ENCODE measurements at regions not wholly inside any gene's neighbourhood (a gene's known extent, or its start where the extent isn't known, plus 50 kb on each side); places are given as distances from the start of the nearest gene placed in this dataset.

- no peaks in the 10 kb centered on the region for H3K9me3 ChIP-seq
- no peak overlapping the region for H3K27ac ChIP-seq
- DNase-seq, result no peak
- no peaks in the 10 kb centered on the region for H3K36me3 ChIP-seq
- no peak overlapping the region for H3K4me3 ChIP-seq
- TF ChIP-seq, protein P1, sequence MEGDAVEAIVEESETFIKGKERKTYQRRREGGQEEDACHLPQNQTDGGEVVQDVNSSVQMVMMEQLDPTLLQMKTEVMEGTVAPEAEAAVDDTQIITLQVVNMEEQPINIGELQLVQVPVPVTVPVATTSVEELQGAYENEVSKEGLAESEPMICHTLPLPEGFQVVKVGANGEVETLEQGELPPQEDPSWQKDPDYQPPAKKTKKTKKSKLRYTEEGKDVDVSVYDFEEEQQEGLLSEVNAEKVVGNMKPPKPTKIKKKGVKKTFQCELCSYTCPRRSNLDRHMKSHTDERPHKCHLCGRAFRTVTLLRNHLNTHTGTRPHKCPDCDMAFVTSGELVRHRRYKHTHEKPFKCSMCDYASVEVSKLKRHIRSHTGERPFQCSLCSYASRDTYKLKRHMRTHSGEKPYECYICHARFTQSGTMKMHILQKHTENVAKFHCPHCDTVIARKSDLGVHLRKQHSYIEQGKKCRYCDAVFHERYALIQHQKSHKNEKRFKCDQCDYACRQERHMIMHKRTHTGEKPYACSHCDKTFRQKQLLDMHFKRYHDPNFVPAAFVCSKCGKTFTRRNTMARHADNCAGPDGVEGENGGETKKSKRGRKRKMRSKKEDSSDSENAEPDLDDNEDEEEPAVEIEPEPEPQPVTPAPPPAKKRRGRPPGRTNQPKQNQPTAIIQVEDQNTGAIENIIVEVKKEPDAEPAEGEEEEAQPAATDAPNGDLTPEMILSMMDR (IDR thresholded peaks at IDR 0.05), result no peak
- no peak for TF ChIP-seq POLR2A (IDR thresholded peaks at IDR 0.05)
- WGBS, 2 donors, result 78 to 89% methylated on average over 6 of the region's 6 CpGs
- H3K4me1 ChIP-seq, result peaks cover 0 to 14% (median 0%) of the 10 kb centered on the region in 3 donors
- no peaks in the 10 kb centered on the region for H3K27me3 ChIP-seq
- intact Hi-C loops (cut with DNase I), result no loop called here
Measured at GRCh38 chr3:159923956-159924355, 64.7 kb upstream of the IL12A start.

DNA sequence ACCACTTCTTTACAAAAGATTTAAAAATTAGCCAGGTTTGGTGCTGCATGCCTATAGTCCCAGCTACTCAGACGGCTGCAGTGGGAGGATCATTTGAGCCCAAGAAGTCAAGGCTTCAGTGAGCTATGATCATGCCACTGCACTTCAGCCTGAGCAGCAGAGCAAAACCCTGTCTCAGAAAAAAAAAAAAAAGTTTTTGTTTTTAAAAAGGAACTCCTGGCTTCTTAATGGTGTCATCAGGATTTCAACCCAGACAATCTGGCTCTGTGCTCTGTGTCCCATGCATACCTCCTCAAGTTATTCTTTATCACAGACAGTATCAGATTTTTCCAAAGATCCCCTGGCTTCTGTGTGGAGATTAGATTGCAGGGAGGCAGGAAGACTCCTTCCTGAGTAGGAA lies 64.2 kb upstream of the IL12A start:
- Histone ChIP-seq H3K4me3 (no peak overlapping the region), H3K9me3 (no peaks in the 10 kb centered on the region), H3K27ac (no peak overlapping the region), H3K27me3 (no peaks in the 10 kb centered on the region), H3K4me1 (peaks cover 0 to 16% (median 0%) of the 10 kb centered on the region in 3 donors), H3K36me3 (no peaks in the 10 kb centered on the region)
- intact Hi-C loops (cut with DNase I), result no loop called here
- no peak for DNase-seq
- TF ChIP-seq, protein P1 (IDR thresholded peaks at IDR 0.05), result no peak
- TF ChIP-seq POLR2A (IDR thresholded peaks at IDR 0.05), result no peak
- 50 to 100% methylated on average over 1 of the region's 1 CpG for WGBS, 2 donors

DNA sequence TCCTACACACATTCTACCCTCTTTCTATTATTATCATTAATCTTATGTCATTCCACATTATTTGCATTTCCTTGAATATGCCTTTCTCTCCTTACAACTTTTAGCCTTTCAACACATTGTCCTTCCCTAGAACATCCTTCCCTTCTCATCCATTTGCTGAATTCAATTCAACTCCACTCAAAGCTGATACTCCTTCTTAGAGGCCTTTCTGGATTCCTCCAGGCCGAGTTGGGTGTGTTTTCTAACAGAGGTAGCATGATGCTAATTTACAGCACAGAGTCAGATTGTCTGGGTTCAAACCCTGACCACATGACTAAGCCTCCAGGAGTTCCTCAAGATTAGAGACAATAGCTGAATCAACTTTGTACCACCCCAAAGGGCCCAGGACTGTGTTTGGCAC lies 63.4 kb upstream of the IL12A start:
- no peak for DNase-seq
- 80 to 88% methylated on average over 1 of the region's 1 CpG for WGBS, 2 donors
- H3K27me3 ChIP-seq, result no peaks in the 10 kb centered on the region
- no peak for TF ChIP-seq POLR2A (IDR thresholded peaks at IDR 0.05)
- intact Hi-C loops (cut with DNase I), result no loop called here
- peaks cover 0 to 16% (median 0%) of the 10 kb centered on the region in 3 donors for H3K4me1 ChIP-seq
- no peaks in the 10 kb centered on the region for H3K9me3 ChIP-seq
- no peaks in the 10 kb centered on the region for H3K36me3 ChIP-seq
- H3K4me3 ChIP-seq, result no peak overlapping the region
- no peak overlapping the region for H3K27ac ChIP-seq

DNA sequence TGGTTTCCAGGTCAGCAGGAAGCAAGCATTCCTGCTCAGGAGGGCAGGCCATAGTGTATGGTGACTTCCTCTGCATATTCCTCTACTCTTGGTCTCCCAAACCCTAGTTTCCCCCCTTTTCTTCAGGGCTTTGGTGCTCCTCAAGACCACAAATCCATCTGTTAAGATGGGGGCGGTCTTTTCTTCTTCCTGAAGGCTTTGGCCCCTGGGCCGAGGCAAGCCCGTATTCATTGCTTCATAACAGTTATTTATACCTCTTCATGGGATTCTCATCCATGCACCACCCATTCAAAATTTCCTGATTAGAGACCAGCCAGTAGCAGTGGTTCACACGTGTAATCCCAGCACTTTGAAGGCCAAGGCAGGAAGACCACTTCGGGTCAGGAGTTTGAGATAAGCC lies 62.1 kb upstream of the IL12A start:
- Histone ChIP-seq H3K4me3 (no peak overlapping the region), H3K36me3 (no peaks in the 10 kb centered on the region), H3K4me1 (peaks cover 0 to 16% (median 0%) of the 10 kb centered on the region in 3 donors), H3K9me3 (no peaks in the 10 kb centered on the region), H3K27me3 (no peaks in the 10 kb centered on the region), H3K27ac (no peak overlapping the region)
- DNase-seq, result no peak
- intact Hi-C loops (cut with DNase I), result no loop called here
- WGBS, 2 donors, result 80 to 85% methylated on average over 2 to 3 of the region's 5 CpGs
- no peak for TF ChIP-seq POLR2A (IDR thresholded peaks at IDR 0.05)

GRCh38 chr3:159928071-159928491 lies 60.6 kb upstream of the IL12A start:
- no peaks in the 10 kb centered on the region for H3K27me3 ChIP-seq
- 20 to 71% methylated on average over 1 of the region's 2 CpGs for WGBS, 2 donors
- H3K9me3 ChIP-seq, result no peaks in the 10 kb centered on the region

DNA sequence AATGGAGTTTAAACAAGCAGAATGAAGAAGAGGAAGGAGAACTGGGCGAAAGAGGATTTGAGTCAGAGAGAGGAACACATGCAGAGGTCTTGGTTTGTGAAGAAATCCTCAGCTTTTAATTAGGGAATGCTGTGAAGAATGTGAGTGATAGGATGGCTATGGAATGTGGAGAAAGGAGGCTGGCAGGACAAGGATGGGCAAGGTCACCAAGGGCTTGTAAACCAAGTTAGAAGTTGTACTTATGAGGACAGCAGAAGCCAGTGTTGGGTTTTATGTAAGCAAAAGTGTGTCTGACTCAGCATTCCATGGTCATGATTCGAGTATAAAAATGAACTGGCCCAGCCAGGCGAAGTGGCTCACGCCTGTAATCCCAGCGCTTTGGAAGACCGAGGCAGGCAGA lies 60.0 kb upstream of the IL12A start:
- Histone ChIP-seq H3K4me3 (no peak overlapping the region), H3K9me3 (peaks cover 0 to 2% (median under 1%) of the 10 kb centered on the region in 3 donors), H3K27me3 (no peaks in the 10 kb centered on the region), H3K4me1 (peaks cover 0 to 16% (median 0%) of the 10 kb centered on the region in 3 donors), H3K27ac (peak overlapping the region in 3 of 4 donors; percentile 9 to 52 (median 51)), H3K36me3 (no peaks in the 10 kb centered on the region)
- intact Hi-C loops (cut with DNase I), result no loop called here
- no peak for DNase-seq
- WGBS, 2 donors, result 53 to 67% methylated on average over 6 of the region's 6 CpGs
- TF ChIP-seq, protein P1 (IDR thresholded peaks at IDR 0.05), result no peak
- no peak for TF ChIP-seq POLR2A (IDR thresholded peaks at IDR 0.05)

More at GRCh38 chr3:159928071-159928491, 60.6 kb upstream of the IL12A start:
- H3K36me3 ChIP-seq, result no peaks in the 10 kb centered on the region
- TF ChIP-seq POLR2A (IDR thresholded peaks at IDR 0.05), result no peak
- TF ChIP-seq, protein P1 (IDR thresholded peaks at IDR 0.05), result no peak
- H3K4me1 ChIP-seq, result peaks cover 0 to 16% (median 0%) of the 10 kb centered on the region in 3 donors
- intact Hi-C loops (cut with DNase I), result no loop called here
- peak overlapping the region in 3 of 4 donors; percentile 9 to 52 (median 51) for H3K27ac ChIP-seq
- H3K4me3 ChIP-seq, result no peak overlapping the region
- DNase-seq, result no peak
